ENCODE measurements at regions not wholly inside any gene's neighbourhood (a gene's known extent, or its start where the extent isn't known, plus 50 kb on each side); places are given as distances from the start of the nearest gene placed in this dataset.

DNA sequence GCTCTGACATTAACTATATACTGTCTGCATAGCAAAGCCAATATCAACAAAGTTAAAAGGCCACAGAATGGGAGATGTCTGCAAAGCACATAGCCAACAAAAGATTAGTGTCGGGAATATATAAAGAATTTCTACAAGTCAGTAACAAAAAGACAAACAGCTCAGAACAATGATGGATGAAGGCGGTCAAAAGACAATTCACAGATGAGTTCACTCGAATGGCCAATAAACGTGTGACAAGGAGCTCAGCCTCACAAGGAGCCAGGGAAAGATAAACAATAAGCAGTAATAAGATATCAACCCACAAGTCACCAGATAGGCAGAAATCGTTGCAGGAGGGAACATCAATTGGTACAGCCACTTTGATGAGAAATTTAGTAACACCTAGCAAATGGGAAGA, 106.0 kb upstream of the ISX start:
- no peak for TF ChIP-seq POLR2A (IDR thresholded peaks at IDR 0.05; ENCODE audit: low read length)
- no peak for TF ChIP-seq GATA1 (IDR thresholded peaks at IDR 0.05; ENCODE audit: low read depth, low read length)

All from erythroblast (primary cell).